IMR-90 (cell line): ENCODE measurements at regions not wholly inside any gene's neighbourhood (a gene's known extent, or its start where the extent isn't known, plus 50 kb on each side); places are given as distances from the start of the nearest gene placed in this dataset.

Source experiments
- BHLHE40 ChIP-seq: fragments of 150-350 bp; IDR thresholded peaks from 2 replicates; pipeline ENCODE4 v1.6.1; 2016; ENCODE audit warnings: mild to moderate bottlenecking, low read depth, low read length
- CEBPB ChIP-seq: IDR thresholded peaks from 2 replicates; pipeline ENCODE4 v1.6.1; 2012; ENCODE audit warnings: low read depth, low read length, improper control_type of control experiment
- CHD1 ChIP-seq: IDR thresholded peaks from 2 replicates; pipeline ENCODE4 v1.6.1; 2012; ENCODE audit warnings: low read depth, low read length, improper control_type of control experiment
- CTCF ChIP-seq: conservative IDR thresholded peaks from 2 replicates; pipeline ENCODE4 v1.5.1; 2012; ENCODE audit warnings: mild to moderate bottlenecking, low read depth, low read length, improper control_type of control experiment
- ELK1 ChIP-seq: fragments of 150-350 bp; IDR thresholded peaks from 2 replicates; pipeline ENCODE4 v1.6.1; 2016; ENCODE audit warnings: low read depth, mild to moderate bottlenecking, low read length, moderate library complexity, borderline replicate concordance
- MAFK ChIP-seq: IDR thresholded peaks from 2 replicates; pipeline ENCODE4 v1.6.1; 2012; ENCODE audit warnings: low read depth, low read length, improper control_type of control experiment
- MAZ ChIP-seq: IDR thresholded peaks from 2 replicates; pipeline ENCODE4 v1.6.1; 2012; ENCODE audit warnings: low read depth, mild to moderate bottlenecking, low read length, improper control_type of control experiment, moderate library complexity, borderline replicate concordance
- MXI1 ChIP-seq: IDR thresholded peaks from 2 replicates; pipeline ENCODE4 v1.6.1; 2012; ENCODE audit warnings: low read depth, mild to moderate bottlenecking, low read length, moderate library complexity, borderline replicate concordance
- NFE2L2 ChIP-seq: fragments of 150-350 bp; IDR thresholded peaks from 2 replicates; pipeline ENCODE4 v1.6.1; 2016; ENCODE audit warnings: low read depth, mild to moderate bottlenecking, low read length
- POLR2A ChIP-seq: IDR thresholded peaks from 2 replicates; pipeline ENCODE4 v1.6.1; 2012; ENCODE audit warnings: mild to moderate bottlenecking, low read depth, low read length
- RAD21 ChIP-seq: IDR thresholded peaks from 2 replicates; pipeline ENCODE4 v1.6.1; 2012; ENCODE audit warnings: low read length, improper control_type of control experiment
- RCOR1 ChIP-seq: IDR thresholded peaks from 2 replicates; pipeline ENCODE4 v1.6.1; 2012; ENCODE audit warnings: mild to moderate bottlenecking, low read length, improper control_type of control experiment; ENCODE audit not compliant: insufficient replicate concordance
- RFX5 ChIP-seq: IDR thresholded peaks from 2 replicates; pipeline ENCODE4 v1.8.0; 2012; ENCODE audit warnings: low read depth, mild to moderate bottlenecking, low read length, moderate library complexity
- USF2 ChIP-seq: fragments of 150-350 bp; IDR thresholded peaks from 2 replicates; pipeline ENCODE4 v1.6.1; 2017; ENCODE audit warnings: mild to moderate bottlenecking, antibody characterized with exemption, low read length, low read depth

GRCh38 chr12:98224584-98225221 is 290.7 kb upstream of the TMPO start:
- TF ChIP-seq BHLHE40 (no peak), CTCF (no peak), POLR2A (no peak), CHD1 (no peak), MXI1 (no peak), ELK1 (no peak), MAFK (no peak), RAD21 (no peak), USF2 (no peak), RCOR1 (no peak), NFE2L2 (no peak), MAZ (no peak), RFX5 (no peak), CEBPB (no peak)
